Panc1 (cell line): ENCODE measurements at regions not wholly inside any gene's neighbourhood (a gene's known extent, or its start where the extent isn't known, plus 50 kb on each side); places are given as distances from the start of the nearest gene placed in this dataset.

ENCODE experiments used
- ATAC-seq: fragments of 200-7000 bp; cut with Tn5 transposase; 2 replicates; pipeline ENCODE4 v1.9.1; 2020; ENCODE audit warnings: mild to moderate bottlenecking, moderate library complexity
- BruUV-seq: library from RNA; stranded (reverse); fragments of 400-500 nt; replicated peaks from 2 replicates; lab custom pipeline; 2021; lab: Mats Ljungman, UMichigan
- CTCF ChIA-PET: fragments of 300-600 bp; sonication (Branson Sonifier 250); formaldehyde crosslinking; loops from one replicate; lab custom pipeline; 2022; ENCODE audit warnings: antibody characterized with exemption; lab: Charles Lee
- POLR2A ChIA-PET: fragments of 300-600 bp; sonication (Branson Sonifier 250); formaldehyde crosslinking; loops from one replicate; lab custom pipeline; 2022; ENCODE audit warnings: antibody characterized with exemption; lab: Charles Lee
- DNase-seq: peaks from one replicate; pipeline ENCODE4 v3.0.0-alpha.2; 2010; ENCODE audit warnings: low read depth, low spot score
- H3K27ac ChIP-seq: 2 replicates; pipeline ENCODE4 v1.5.1; 2011; ENCODE audit warnings: mild to moderate bottlenecking, low read length, inconsistent platforms
- H3K27me3 ChIP-seq: fragments of 200-500 bp; sonication (Bioruptor generic); 2 replicates; pipeline ENCODE4 v1.6.0; 2014; ENCODE audit warnings: low read length, inconsistent platforms; ENCODE audit not compliant: control insufficient read depth, insufficient read depth
- H3K36me3 ChIP-seq: fragments of 200-500 bp; sonication (Bioruptor generic); 2 replicates; pipeline ENCODE4 v1.5.1; 2014; ENCODE audit warnings: inconsistent platforms, mild to moderate bottlenecking, low read length, moderate library complexity; ENCODE audit not compliant: control insufficient read depth, insufficient read depth
- H3K4me1 ChIP-seq: 2 replicates; pipeline ENCODE4 v1.5.1; 2011; ENCODE audit warnings: inconsistent platforms, mild to moderate bottlenecking, low read length, moderate library complexity; ENCODE audit not compliant: control insufficient read depth, insufficient read depth
- H3K4me3 ChIP-seq, 2 experiments: 2 replicates each; pipeline ENCODE4 v1.5.1; 2011 to 2012; ENCODE audit warnings: low read depth in 2 of 2, low read length in 2 of 2, mild to moderate bottlenecking in 2 of 2, inconsistent platforms in 1 of 2, moderate library complexity in 1 of 2
- H3K9me3 ChIP-seq: fragments of 200-500 bp; sonication (Bioruptor generic); 2 replicates; pipeline ENCODE4 v1.5.1; 2014; ENCODE audit warnings: low read depth, mild to moderate bottlenecking, inconsistent platforms, low read length, moderate library complexity; ENCODE audit not compliant: control insufficient read depth, insufficient read depth
- POLR2AphosphoS5 ChIP-seq: IDR thresholded peaks from 2 replicates; pipeline ENCODE4 v1.6.1; 2012; ENCODE audit warnings: mild to moderate bottlenecking, low read depth, low read length, moderate library complexity
- REST ChIP-seq, 2 experiments: IDR thresholded peaks; 2 replicates each; pipeline ENCODE4 v1.6.1; 2011 to 2012; ENCODE audit warnings: low read depth in 2 of 2, control low read depth in 1 of 2, low read length in 1 of 2, mild to moderate bottlenecking in 1 of 2, moderate library complexity in 1 of 2; ENCODE audit not compliant: insufficient read depth in 1 of 2
- SIN3A ChIP-seq: IDR thresholded peaks from 2 replicates; pipeline ENCODE4 v1.6.1; 2012; ENCODE audit warnings: low read depth, mild to moderate bottlenecking, low read length, moderate library complexity, borderline replicate concordance; ENCODE audit not compliant: insufficient read depth
- TCF7L2 ChIP-seq: IDR thresholded peaks from 2 replicates; pipeline ENCODE4 v1.6.1; 2011; ENCODE audit warnings: mild to moderate bottlenecking, low read depth, low read length, inconsistent platforms
- in situ Hi-C: cut with HindIII; loops from 2 replicates; pipeline ENCODE4 v1.10.0; 2016; ENCODE audit warnings: low sequenced_read_pairs, low pct_unique_long_range_greater_than_20kb
- intact Hi-C: fragments of 100-400 bp; cut with micrococcal nuclease; formaldehyde crosslinking; loops from one replicate; pipeline ENCODE4 v1.10.0; 2022; ENCODE audit not compliant: unreplicated experiment
- TF ChIP-seq, protein P1 (sequence below): fragments of 450-650 bp; IDR thresholded peaks from 2 replicates; pipeline ENCODE4 v1.5.1; 2017; ENCODE audit warnings: mild to moderate bottlenecking

GRCh38 chr9:21557428-21557768 is 75.3 kb upstream of the IFNE start:
- intact Hi-C loops, result loop anchor here (10.0 kb wide), 1 partner anchor 53 kb away; no protein-coding TSS in a partner anchor
- no peak for DNase-seq
- POLR2A ChIA-PET, result interaction anchor here (0.6 to 1.5 kb wide), 2 partner anchors 22 kb away, joined by 3 read pairs; no protein-coding TSS in a partner anchor

DNA sequence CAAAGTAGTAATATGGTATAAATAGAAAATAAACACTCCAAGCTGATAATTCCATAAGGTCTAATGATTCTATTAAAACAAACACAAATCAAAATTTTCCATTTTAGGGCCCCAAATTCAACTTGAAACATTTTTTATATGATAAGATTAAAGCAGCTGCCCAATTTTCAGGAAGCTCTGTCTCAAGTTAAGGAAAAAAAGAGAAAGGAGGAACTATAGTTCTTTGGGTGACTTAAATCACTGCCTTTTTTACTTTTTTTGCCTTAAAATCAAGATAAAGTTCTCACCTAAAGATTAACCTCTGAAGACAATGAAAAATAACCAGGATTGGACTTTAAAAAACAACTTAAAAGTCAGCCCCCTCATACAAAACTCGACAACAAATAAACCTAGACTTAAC is 76.0 kb upstream of the IFNE start:
- in situ Hi-C loops (loop anchor here (10.0 kb wide), 1 partner anchor 117 kb away; no protein-coding TSS in a partner anchor), intact Hi-C loops (loop anchor here (10.0 kb wide), 1 partner anchor 53 kb away; no protein-coding TSS in a partner anchor)
- no TSS peak for BruUV-seq
- POLR2A ChIA-PET, result interaction anchor here (1.0 to 1.5 kb wide), 2 partner anchors 21 to 248 kb away, joined by 3 read pairs; no protein-coding TSS in a partner anchor
- no peak for DNase-seq
- Histone ChIP-seq H3K36me3 (peaks cover 10% of the 10 kb centered on the region), H3K27me3 (no peaks in the 10 kb centered on the region), H3K9me3 (no peaks in the 10 kb centered on the region), H3K27ac (peak overlapping the region; percentile 99), H3K4me3 (peak overlapping the region; percentile 74 to 76), H3K4me1 (peaks cover 42% of the 10 kb centered on the region)
- TF ChIP-seq TCF7L2 (no peak), POLR2AphosphoS5 (no peak), SIN3A (no peak), REST (IDR thresholded peaks at IDR 0.05; ENCODE audit: insufficient read depth in 1 of 2, low read depth in 2 of 2, low read length in 1 of 2) (no peak)
- TF ChIP-seq, protein P1, sequence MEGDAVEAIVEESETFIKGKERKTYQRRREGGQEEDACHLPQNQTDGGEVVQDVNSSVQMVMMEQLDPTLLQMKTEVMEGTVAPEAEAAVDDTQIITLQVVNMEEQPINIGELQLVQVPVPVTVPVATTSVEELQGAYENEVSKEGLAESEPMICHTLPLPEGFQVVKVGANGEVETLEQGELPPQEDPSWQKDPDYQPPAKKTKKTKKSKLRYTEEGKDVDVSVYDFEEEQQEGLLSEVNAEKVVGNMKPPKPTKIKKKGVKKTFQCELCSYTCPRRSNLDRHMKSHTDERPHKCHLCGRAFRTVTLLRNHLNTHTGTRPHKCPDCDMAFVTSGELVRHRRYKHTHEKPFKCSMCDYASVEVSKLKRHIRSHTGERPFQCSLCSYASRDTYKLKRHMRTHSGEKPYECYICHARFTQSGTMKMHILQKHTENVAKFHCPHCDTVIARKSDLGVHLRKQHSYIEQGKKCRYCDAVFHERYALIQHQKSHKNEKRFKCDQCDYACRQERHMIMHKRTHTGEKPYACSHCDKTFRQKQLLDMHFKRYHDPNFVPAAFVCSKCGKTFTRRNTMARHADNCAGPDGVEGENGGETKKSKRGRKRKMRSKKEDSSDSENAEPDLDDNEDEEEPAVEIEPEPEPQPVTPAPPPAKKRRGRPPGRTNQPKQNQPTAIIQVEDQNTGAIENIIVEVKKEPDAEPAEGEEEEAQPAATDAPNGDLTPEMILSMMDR, result no peak
- CTCF ChIA-PET, result no interaction called here
- no peak for ATAC-seq

More at GRCh38 chr9:21557428-21557768, 75.3 kb upstream of the IFNE start:
- CTCF ChIA-PET, result no interaction called here
- BruUV-seq, result no TSS peak
- H3K9me3 ChIP-seq, result no peaks in the 10 kb centered on the region
- H3K27ac ChIP-seq, result peak overlapping the region; percentile 99
- no peaks in the 10 kb centered on the region for H3K27me3 ChIP-seq
- no peak for ATAC-seq
- in situ Hi-C loops, result loop anchor here (10.0 kb wide), 1 partner anchor 117 kb away; no protein-coding TSS in a partner anchor
- H3K4me1 ChIP-seq, result peaks cover 47% of the 10 kb centered on the region
- peaks cover 10% of the 10 kb centered on the region for H3K36me3 ChIP-seq
- H3K4me3 ChIP-seq, result peak overlapping the region; percentile 74 to 76; a peak in 3 of 4 replicates
- TF ChIP-seq, protein P1, result no peak
- TF ChIP-seq SIN3A (no peak), REST (IDR thresholded peaks at IDR 0.05; ENCODE audit: insufficient read depth in 1 of 2, low read depth in 2 of 2, low read length in 1 of 2) (no peak), POLR2AphosphoS5 (no peak), TCF7L2 (no peak)
